ENCODE measurements at regions not wholly inside any gene's neighbourhood (a gene's known extent, or its start where the extent isn't known, plus 50 kb on each side); places are given as distances from the start of the nearest gene placed in this dataset.
"Not testable (repeated sequence)": the region's sequence is repeated elsewhere in the genome, so short reads cannot be mapped to it uniquely, and the experiment has no call there.

DNA sequence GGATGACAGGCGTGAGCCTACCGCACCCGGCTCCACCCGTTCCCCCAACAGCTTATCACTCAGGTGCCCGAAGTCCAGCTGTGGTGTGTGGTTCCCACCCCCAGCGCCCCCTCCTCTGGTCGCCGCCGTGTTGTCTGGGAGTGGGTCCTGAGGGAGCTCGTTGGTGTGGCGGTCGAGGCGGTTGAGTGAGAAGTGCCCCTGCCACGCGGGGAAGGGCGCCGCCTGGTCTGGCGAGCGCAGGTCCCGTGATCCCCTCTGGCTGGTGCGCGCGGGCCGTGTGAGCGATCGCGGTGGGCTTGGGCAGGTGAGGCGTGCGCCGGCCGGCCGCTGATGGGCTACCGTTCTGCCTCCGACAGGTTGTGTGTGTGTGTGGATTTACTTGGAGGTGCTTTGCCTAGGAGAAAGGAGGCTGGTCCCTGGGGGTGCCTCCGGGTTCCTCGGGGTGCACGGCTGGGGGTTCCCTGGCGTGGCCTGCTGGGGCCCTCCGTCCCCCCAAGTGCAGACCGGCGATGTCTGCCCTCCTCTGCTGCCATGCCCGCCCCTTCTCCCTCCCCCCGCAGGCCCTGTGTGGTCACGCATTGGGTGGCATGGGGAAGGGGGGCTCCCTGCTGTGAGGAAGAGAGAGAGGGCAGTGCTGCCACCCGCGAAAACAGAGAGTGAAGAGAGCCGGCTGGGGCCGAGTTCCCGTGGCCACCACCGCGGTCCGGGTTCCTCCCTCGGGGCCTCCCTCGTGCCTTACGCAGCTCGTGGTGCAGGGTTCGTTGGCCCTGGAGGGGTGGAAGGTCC is 336.0 kb upstream of the DEFB115 start:
- H3K9me3 Mint-ChIP-seq, result peaks cover 36% of the 10 kb centered on the region
- no peak overlapping the region for H3K4me3 Mint-ChIP-seq
- H3K27me3 Mint-ChIP-seq (ENCODE audit: low read depth), result no peaks in the 10 kb centered on the region
- no peak overlapping the region for H3K27ac Mint-ChIP-seq
- TF ChIP-seq, protein P1, sequence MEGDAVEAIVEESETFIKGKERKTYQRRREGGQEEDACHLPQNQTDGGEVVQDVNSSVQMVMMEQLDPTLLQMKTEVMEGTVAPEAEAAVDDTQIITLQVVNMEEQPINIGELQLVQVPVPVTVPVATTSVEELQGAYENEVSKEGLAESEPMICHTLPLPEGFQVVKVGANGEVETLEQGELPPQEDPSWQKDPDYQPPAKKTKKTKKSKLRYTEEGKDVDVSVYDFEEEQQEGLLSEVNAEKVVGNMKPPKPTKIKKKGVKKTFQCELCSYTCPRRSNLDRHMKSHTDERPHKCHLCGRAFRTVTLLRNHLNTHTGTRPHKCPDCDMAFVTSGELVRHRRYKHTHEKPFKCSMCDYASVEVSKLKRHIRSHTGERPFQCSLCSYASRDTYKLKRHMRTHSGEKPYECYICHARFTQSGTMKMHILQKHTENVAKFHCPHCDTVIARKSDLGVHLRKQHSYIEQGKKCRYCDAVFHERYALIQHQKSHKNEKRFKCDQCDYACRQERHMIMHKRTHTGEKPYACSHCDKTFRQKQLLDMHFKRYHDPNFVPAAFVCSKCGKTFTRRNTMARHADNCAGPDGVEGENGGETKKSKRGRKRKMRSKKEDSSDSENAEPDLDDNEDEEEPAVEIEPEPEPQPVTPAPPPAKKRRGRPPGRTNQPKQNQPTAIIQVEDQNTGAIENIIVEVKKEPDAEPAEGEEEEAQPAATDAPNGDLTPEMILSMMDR (IDR thresholded peaks at IDR 0.05; ENCODE audit: unreplicated experiment in 3 of 3), result no peak
- H3K36me3 Mint-ChIP-seq (ENCODE audit: low read depth), result no peaks in the 10 kb centered on the region
- H3K4me1 Mint-ChIP-seq, result no peaks in the 10 kb centered on the region

DNA sequence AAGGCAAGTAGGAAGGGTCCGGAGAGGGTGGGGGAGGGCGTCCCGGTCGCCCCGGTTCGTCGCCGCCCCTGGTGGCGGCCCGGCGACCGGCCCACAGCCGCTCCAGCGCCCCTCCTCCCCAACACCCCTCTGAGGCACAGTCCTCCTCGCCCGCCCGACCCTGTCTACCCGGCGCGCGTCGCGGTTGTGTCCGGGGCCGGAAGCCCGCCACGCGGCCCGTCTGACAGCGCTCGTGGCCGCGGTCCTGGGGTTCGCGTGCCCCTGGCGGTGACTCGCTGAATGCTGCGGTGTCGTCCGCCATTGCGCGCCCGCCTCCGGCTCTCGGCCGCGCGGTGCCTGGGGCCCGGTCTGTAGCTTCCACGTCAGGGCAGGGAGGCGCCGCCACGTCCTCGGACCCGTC is 335.3 kb upstream of the DEFB115 start:
- Mint-ChIP-seq H3K27me3 (ENCODE audit: low read depth) (no peaks in the 10 kb centered on the region), H3K4me1 (no peaks in the 10 kb centered on the region), H3K36me3 (ENCODE audit: low read depth) (no peaks in the 10 kb centered on the region), H3K9me3 (peaks cover 39% of the 10 kb centered on the region), H3K4me3 (no peak overlapping the region), H3K27ac (no peak overlapping the region)
- TF ChIP-seq, protein P1 (IDR thresholded peaks at IDR 0.05; ENCODE audit: unreplicated experiment in 3 of 3), result no peak

DNA sequence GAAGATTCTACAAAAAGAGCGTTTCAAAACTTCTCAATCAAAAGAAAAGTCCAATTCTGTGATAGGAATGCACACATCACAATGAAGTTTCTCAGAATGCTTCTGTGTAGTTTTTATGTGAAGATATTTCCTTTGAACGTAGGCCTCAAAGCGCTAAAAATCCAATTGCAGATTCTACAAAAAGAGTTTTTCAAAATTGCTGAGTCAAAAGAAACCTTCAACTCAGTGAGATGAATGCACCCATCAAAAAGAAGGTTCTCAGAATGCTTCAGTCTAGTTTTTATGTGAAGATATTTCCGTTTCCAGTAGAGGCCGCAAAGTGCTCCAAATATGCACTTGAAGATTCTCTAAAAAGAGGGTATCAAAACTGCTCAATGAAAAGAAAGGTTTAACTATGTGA is 319.7 kb upstream of the DEFB115 start:
- no peaks in the 10 kb centered on the region for H3K36me3 Mint-ChIP-seq (ENCODE audit: low read depth)
- H3K27ac Mint-ChIP-seq, result no peak overlapping the region
- no peak overlapping the region for H3K4me3 Mint-ChIP-seq
- peaks cover 30% of the 10 kb centered on the region for H3K9me3 Mint-ChIP-seq
- H3K4me1 Mint-ChIP-seq, result no peaks in the 10 kb centered on the region
- TF ChIP-seq, protein P1 (IDR thresholded peaks at IDR 0.05; ENCODE audit: unreplicated experiment in 3 of 3), result no peak
- H3K27me3 Mint-ChIP-seq (ENCODE audit: low read depth), result no peaks in the 10 kb centered on the region

DNA sequence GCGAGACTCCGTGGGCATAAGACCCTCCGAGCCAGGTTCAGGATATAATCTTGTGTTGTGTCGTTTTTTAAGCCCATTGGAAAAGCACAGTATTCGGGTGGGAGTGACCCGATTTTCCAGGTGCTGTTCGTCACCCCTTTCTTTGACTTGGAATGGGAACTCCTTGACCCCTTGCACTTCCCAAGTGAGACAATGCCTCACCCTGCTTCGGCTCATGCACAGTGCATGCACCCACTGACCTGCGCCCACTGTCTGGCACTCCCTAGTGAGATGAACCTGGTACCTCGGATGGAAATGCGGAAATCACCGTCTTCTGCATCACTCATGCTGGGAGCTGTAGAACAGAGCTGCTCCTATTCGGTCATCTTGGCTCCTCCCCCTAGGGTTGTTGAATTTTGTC is 307.7 kb upstream of the DEFB115 start:
- Mint-ChIP-seq H3K36me3 (ENCODE audit: low read depth) (no peaks in the 10 kb centered on the region), H3K4me3 (no peak overlapping the region), H3K27ac (no peak overlapping the region), H3K9me3 (peaks cover 31% of the 10 kb centered on the region), H3K27me3 (ENCODE audit: low read depth) (no peaks in the 10 kb centered on the region), H3K4me1 (no peaks in the 10 kb centered on the region)
- TF ChIP-seq, protein P1 (IDR thresholded peaks at IDR 0.05; ENCODE audit: unreplicated experiment in 3 of 3), result no peak

DNA sequence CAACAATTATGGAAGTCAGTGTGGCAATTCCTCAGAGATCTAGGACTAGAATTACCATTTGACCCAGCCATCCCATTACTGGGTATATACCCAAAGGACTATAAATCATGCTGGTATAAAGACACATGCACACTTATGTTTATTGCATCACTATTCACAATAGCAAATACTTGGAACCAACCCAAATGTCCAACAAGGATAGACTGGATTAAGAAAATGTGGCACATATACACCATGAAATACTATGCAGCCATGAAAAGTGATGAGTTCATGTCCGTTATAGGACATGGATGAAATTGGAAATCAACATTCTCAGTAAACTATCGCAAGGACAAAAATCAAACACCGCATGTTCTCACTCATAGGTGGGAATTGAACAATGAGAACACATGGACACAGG is 306.4 kb upstream of the DEFB115 start:
- H3K27me3 Mint-ChIP-seq (ENCODE audit: low read depth); H3K4me1 Mint-ChIP-seq; H3K4me3 Mint-ChIP-seq; H3K27ac Mint-ChIP-seq; H3K36me3 Mint-ChIP-seq (ENCODE audit: low read depth): not testable (repeated sequence)
- H3K9me3 Mint-ChIP-seq, result peaks cover 34% of the 10 kb centered on the region

DNA sequence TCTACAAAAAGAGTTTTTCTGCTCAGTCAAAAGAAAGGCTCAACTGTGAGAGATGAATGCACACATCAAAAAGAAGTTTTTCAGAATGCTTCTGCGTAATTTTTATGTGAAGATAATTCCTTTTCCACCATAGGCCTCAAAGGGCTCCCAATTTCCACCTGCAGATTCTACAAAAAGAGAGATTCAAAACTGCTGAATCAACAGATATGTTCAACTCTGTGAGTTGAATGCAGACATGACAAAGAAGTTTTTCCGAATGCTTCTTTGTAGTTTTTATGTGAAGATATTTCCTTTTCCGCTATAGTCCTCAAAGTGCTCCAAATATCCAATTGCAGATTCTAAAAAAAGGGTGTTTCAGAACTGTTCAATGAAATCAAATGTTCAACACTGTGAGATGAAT is 300.8 kb upstream of the DEFB115 start:
- H3K9me3 Mint-ChIP-seq, result peaks cover 24% of the 10 kb centered on the region
- H3K4me1 Mint-ChIP-seq; H3K27me3 Mint-ChIP-seq (ENCODE audit: low read depth); H3K27ac Mint-ChIP-seq; H3K4me3 Mint-ChIP-seq; H3K36me3 Mint-ChIP-seq (ENCODE audit: low read depth): not testable (repeated sequence)

DNA sequence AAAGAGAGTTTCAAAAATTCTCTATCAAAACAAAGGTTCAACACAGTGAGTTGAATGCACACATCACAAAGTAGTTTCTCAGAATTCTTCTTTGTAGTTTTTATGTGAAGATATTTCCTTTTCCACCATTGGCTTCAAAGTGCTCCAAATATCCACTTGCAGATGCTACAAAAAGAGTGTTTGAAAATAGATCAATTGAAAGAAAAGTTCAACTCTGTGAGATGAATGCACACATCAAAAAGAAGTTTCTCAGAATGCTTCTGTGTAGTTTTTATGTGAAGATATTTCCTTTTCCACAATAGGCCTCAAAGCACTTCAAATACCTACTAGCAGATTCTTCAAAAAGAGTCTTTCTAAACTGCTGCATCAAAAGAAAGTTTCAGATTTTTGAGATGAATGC is 298.3 kb upstream of the DEFB115 start:
- H3K27me3 Mint-ChIP-seq (ENCODE audit: low read depth); H3K4me1 Mint-ChIP-seq; H3K27ac Mint-ChIP-seq; H3K36me3 Mint-ChIP-seq (ENCODE audit: low read depth); H3K4me3 Mint-ChIP-seq: not testable (repeated sequence)
- H3K9me3 Mint-ChIP-seq, result peaks cover 13% of the 10 kb centered on the region
